Left colon (tissue), 2 donors: ENCODE measurements at regions not wholly inside any gene's neighbourhood (a gene's known extent, or its start where the extent isn't known, plus 50 kb on each side); places are given as distances from the start of the nearest gene placed in this dataset.

Experiments used
- ATAC-seq: fragments of 200-7000 bp; cut with Tn5 transposase; one replicate; pipeline ENCODE4 v1.9.1; 2020; ENCODE audit warnings: mild to moderate bottlenecking, moderate library complexity
- DNase-seq, 2 donors: peaks; one replicate each; pipeline ENCODE4 v3.0.0-alpha.2; 2020
- intact Hi-C, 2 donors: fragments of 100-400 bp; cut with DNase I in 1 of 2; cut with micrococcal nuclease in 1 of 2; formaldehyde crosslinking; loops; one replicate each; pipeline versions ENCODE4 v1.11.2 to v1.14.0; 2022; cut with DNase I, micrococcal nuclease
- donor health status: DM: no; HTN: no; CAD: no.
- donor health status: DM: yes; HTN: yes; CAD: no.

GRCh38 chr10:128390596-128390995, 264.4 kb upstream of the MKI67 start:
- ATAC-seq (no peak), DNase-seq (no peak)
- intact Hi-C loops, result no loop called here

GRCh38 chr10:128393546-128393945, 267.3 kb upstream of the MKI67 start:
- no peak for DNase-seq
- no peak for ATAC-seq
- intact Hi-C loops, result no loop called here

- intact Hi-C loops, result no loop called here
- ATAC-seq, result no peak
- DNase-seq, result no peak
These were observed 271.9 kb upstream of the MKI67 start for GRCh38 chr10:128398118-128398517.

- no peak for ATAC-seq
- intact Hi-C loops, result no loop called here
- DNase-seq, result no peak
These were observed 272.8 kb upstream of the MKI67 start for GRCh38 chr10:128398999-128399398.

- no peak for ATAC-seq
- intact Hi-C loops, result no loop called here
These were observed 274.3 kb upstream of the MKI67 start for GRCh38 chr10:128400564-128400963.

GRCh38 chr10:128405450-128405849, 279.2 kb upstream of the MKI67 start:
- intact Hi-C loops, result no loop called here
- DNase-seq, result no peak
- ATAC-seq, result no peak

More at GRCh38 chr10:128400564-128400963, 274.3 kb upstream of the MKI67 start:
- DNase-seq, result no peak

GRCh38 chr10:128411643-128412042, 285.4 kb upstream of the MKI67 start:
- DNase-seq (no peak), ATAC-seq (no peak)
- intact Hi-C loops, result no loop called here

GRCh38 chr10:128414568-128414967, 288.3 kb upstream of the MKI67 start:
- DNase-seq, result no peak
- ATAC-seq, result no peak
- intact Hi-C loops, result no loop called here

GRCh38 chr10:128416231-128416630, 290.0 kb upstream of the MKI67 start:
- DNase-seq (no peak), ATAC-seq (no peak)
- intact Hi-C loops, result no loop called here

- ATAC-seq (no peak), DNase-seq (no peak)
- intact Hi-C loops, result no loop called here
These were observed 291.6 kb upstream of the MKI67 start for GRCh38 chr10:128417826-128418225.

GRCh38 chr10:128418819-128419218, 292.6 kb upstream of the MKI67 start:
- intact Hi-C loops, result no loop called here
- DNase-seq, result no peak
- no peak for ATAC-seq

- DNase-seq (no peak), ATAC-seq (no peak)
- intact Hi-C loops, result no loop called here
These were observed 293.3 kb upstream of the MKI67 start for GRCh38 chr10:128419466-128420019.

GRCh38 chr10:128420623-128421022, 294.4 kb upstream of the MKI67 start:
- ATAC-seq, result no peak
- intact Hi-C loops, result no loop called here

GRCh38 chr10:128421371-128422160, 295.3 kb upstream of the MKI67 start:
- intact Hi-C loops, result no loop called here
- ATAC-seq (no peak), DNase-seq (no peak)

More at GRCh38 chr10:128420623-128421022, 294.4 kb upstream of the MKI67 start:
- DNase-seq, result no peak

- ATAC-seq, result no peak
- intact Hi-C loops, result no loop called here
These were observed 296.0 kb upstream of the MKI67 start for GRCh38 chr10:128422190-128422589.

GRCh38 chr10:128422999-128423398, 296.8 kb upstream of the MKI67 start:
- DNase-seq, result no peak
- no peak for ATAC-seq
- intact Hi-C loops, result no loop called here

More at GRCh38 chr10:128422190-128422589, 296.0 kb upstream of the MKI67 start:
- no peak for DNase-seq

GRCh38 chr10:128429321-128429720, 303.1 kb upstream of the MKI67 start:
- ATAC-seq, result no peak
- intact Hi-C loops, result no loop called here
- DNase-seq, result no peak

- ATAC-seq (no peak), DNase-seq (no peak)
- intact Hi-C loops, result no loop called here
These were observed 303.8 kb upstream of the MKI67 start for GRCh38 chr10:128429835-128430513.

GRCh38 chr10:128431083-128431482, 304.9 kb upstream of the MKI67 start:
- intact Hi-C loops, result no loop called here
- ATAC-seq (no peak), DNase-seq (no peak)

GRCh38 chr10:128431506-128431905, 305.3 kb upstream of the MKI67 start:
- DNase-seq, result no peak
- intact Hi-C loops, result no loop called here

More at GRCh38 chr10:128431506-128431905, 305.3 kb upstream of the MKI67 start:
- no peak for ATAC-seq
